Naive B cell (primary cell): ENCODE measurements at regions not wholly inside any gene's neighbourhood (a gene's known extent, or its start where the extent isn't known, plus 50 kb on each side); places are given as distances from the start of the nearest gene placed in this dataset.
"Not testable (repeated sequence)": the region's sequence is repeated elsewhere in the genome, so short reads cannot be mapped to it uniquely, and the experiment has no call there.

Source experiments
- ATAC-seq, 2 donors: fragments of 150-1000 bp; cut with Tn5 transposase; 2 replicates each; pipeline ENCODE4 v1.10.0; 2021; ENCODE audit warnings: low read depth in 2 of 2, mild to moderate bottlenecking in 2 of 2, moderate library complexity in 2 of 2
- DNase-seq: peaks from one replicate; pipeline ENCODE4 v3.0.0; 2022
- H3K27ac Mint-ChIP-seq, 6 donors: one replicate each; pipeline ENCODE4 v1.8.0; 2020 to 2022; ENCODE audit warnings: mild to moderate bottlenecking in 6 of 6, mixed read lengths in 6 of 6, moderate library complexity in 5 of 6, inconsistent platforms in 2 of 6
- H3K27me3 Mint-ChIP-seq, 3 donors: one replicate each; pipeline ENCODE4 v1.8.0; 2021 to 2022; ENCODE audit warnings: mixed read lengths in 3 of 3, mild to moderate bottlenecking in 1 of 3
- H3K36me3 Mint-ChIP-seq, 2 donors: one replicate each; pipeline ENCODE4 v1.8.0; 2020 to 2022; ENCODE audit warnings: mixed read lengths in 2 of 2, inconsistent platforms in 1 of 2, mild to moderate bottlenecking in 1 of 2
- H3K4me1 Mint-ChIP-seq, 3 donors: one replicate each; pipeline ENCODE4 v1.8.0; 2020 to 2022; ENCODE audit warnings: mixed read lengths in 3 of 3, inconsistent platforms in 1 of 3, mild to moderate bottlenecking in 1 of 3, moderate library complexity in 1 of 3
- H3K4me3 Mint-ChIP-seq, 8 donors: one replicate each; pipeline ENCODE4 v1.8.0; 2020 to 2022; ENCODE audit warnings: mild to moderate bottlenecking in 8 of 8, mixed read lengths in 8 of 8, moderate library complexity in 8 of 8, inconsistent platforms in 2 of 8
- H3K9me3 Mint-ChIP-seq, 7 donors: one replicate each; pipeline ENCODE4 v1.8.0; 2020 to 2022; ENCODE audit warnings: mixed read lengths in 7 of 7, mild to moderate bottlenecking in 5 of 7, inconsistent platforms in 2 of 7, moderate library complexity in 1 of 7

DNA sequence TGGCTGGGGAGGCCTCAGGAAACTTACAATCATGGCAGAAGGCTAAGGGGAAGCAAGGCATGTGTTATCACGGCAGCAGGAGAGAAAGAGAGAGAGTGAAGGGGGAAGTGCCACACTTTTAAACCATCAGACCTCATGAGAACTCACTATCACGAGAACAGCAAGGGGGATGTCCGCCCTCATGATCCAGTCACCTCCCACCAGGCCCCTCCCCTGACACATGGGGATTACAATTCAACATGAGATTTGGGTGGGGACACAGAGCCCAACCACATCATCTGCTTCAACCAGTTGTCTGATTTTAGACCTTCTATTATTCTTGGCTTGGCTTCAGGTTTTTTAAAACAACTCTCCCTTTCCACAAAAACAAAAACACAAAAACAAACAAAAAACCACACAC lies 93.7 kb upstream of the BASP1 start:
- not testable (repeated sequence) for H3K27ac Mint-ChIP-seq, ATAC-seq, H3K36me3 Mint-ChIP-seq, H3K4me3 Mint-ChIP-seq, DNase-seq
- Mint-ChIP-seq H3K9me3 (peaks cover 0 to 13% (median 4%) of the 10 kb centered on the region in 7 donors), H3K4me1 (peaks cover 2 to 15% (median 8%) of the 10 kb centered on the region in 3 donors), H3K27me3 (peaks cover 0 to 12% (median 7%) of the 10 kb centered on the region in 3 donors)

- peaks cover 0 to 21% (median 6%) of the 10 kb centered on the region in 7 donors for H3K9me3 Mint-ChIP-seq
- DNase-seq, result no peak
- no peak for ATAC-seq
- H3K4me3 Mint-ChIP-seq, result no peak overlapping the region
- H3K27me3 Mint-ChIP-seq, result peaks cover 16 to 27% (median 25%) of the 10 kb centered on the region in 3 donors
- H3K36me3 Mint-ChIP-seq, result no peaks in the 10 kb centered on the region
- H3K27ac Mint-ChIP-seq, result no peak overlapping the region
- peaks cover 0 to 6% (median 0%) of the 10 kb centered on the region in 3 donors for H3K4me1 Mint-ChIP-seq
Measured at GRCh38 chr5:17127743-17128231, 89.6 kb upstream of the BASP1 start.

GRCh38 chr5:17129093-17129849 lies 88.2 kb upstream of the BASP1 start:
- H3K27me3 Mint-ChIP-seq, result peaks cover 21 to 27% (median 25%) of the 10 kb centered on the region in 3 donors
- DNase-seq, result no peak
- H3K4me3 Mint-ChIP-seq, result no peak overlapping the region
- peaks cover 0 to 17% (median 4%) of the 10 kb centered on the region in 7 donors for H3K9me3 Mint-ChIP-seq
- no peak for ATAC-seq
- peaks cover 0 to 6% (median 0%) of the 10 kb centered on the region in 3 donors for H3K4me1 Mint-ChIP-seq
- no peak overlapping the region for H3K27ac Mint-ChIP-seq
- H3K36me3 Mint-ChIP-seq, result no peaks in the 10 kb centered on the region

- not testable (repeated sequence) for H3K36me3 Mint-ChIP-seq, ATAC-seq, H3K4me3 Mint-ChIP-seq, H3K4me1 Mint-ChIP-seq, DNase-seq
- Mint-ChIP-seq H3K9me3 (peaks cover 0 to 11% (median 0%) of the 10 kb centered on the region in 7 donors), H3K27ac (peak overlapping the region in 1 of 6 donors; percentile 80), H3K27me3 (peaks cover 21 to 27% (median 25%) of the 10 kb centered on the region in 3 donors)
Measured at GRCh38 chr5:17130302-17130701, 87.1 kb upstream of the BASP1 start.

- peaks cover 21 to 26% (median 21%) of the 10 kb centered on the region in 3 donors for H3K27me3 Mint-ChIP-seq
- no peaks in the 10 kb centered on the region for H3K36me3 Mint-ChIP-seq
- no peak for DNase-seq
- no peak overlapping the region for H3K4me3 Mint-ChIP-seq
- no peak overlapping the region for H3K27ac Mint-ChIP-seq
- peaks cover 0 to 4% (median 0%) of the 10 kb centered on the region in 3 donors for H3K4me1 Mint-ChIP-seq
- ATAC-seq, result no peak
- H3K9me3 Mint-ChIP-seq, result peaks cover 0 to 11% (median 0%) of the 10 kb centered on the region in 7 donors
Measured at GRCh38 chr5:17132444-17133083, 84.9 kb upstream of the BASP1 start.

DNA sequence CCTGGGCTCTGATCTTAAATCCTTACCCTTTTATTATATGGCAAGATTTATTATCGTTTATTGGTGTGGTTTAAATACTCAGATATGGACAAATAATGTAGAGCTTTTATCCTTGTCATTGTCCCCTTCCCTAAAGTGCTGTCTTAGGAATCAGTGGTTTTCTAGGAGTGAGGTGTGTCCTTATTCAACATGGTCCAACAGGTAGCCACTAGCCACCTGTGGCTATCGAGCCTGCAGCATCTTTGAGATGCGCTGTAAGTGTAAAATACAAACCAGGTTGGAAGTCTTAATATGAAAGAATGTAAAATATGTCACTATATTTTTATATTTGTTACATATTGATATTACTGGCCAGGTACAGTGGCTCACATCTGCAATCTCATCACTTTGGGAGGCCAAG lies 82.4 kb upstream of the BASP1 start:
- H3K27me3 Mint-ChIP-seq, result peaks cover 11 to 22% (median 17%) of the 10 kb centered on the region in 3 donors
- H3K4me1 Mint-ChIP-seq, result peaks cover 0 to 4% (median 0%) of the 10 kb centered on the region in 3 donors
- H3K36me3 Mint-ChIP-seq, result no peaks in the 10 kb centered on the region
- ATAC-seq, result no peak
- no peak overlapping the region for H3K27ac Mint-ChIP-seq
- H3K9me3 Mint-ChIP-seq, result peaks cover 0 to 11% (median 0%) of the 10 kb centered on the region in 7 donors
- DNase-seq, result no peak
- no peak overlapping the region for H3K4me3 Mint-ChIP-seq

DNA sequence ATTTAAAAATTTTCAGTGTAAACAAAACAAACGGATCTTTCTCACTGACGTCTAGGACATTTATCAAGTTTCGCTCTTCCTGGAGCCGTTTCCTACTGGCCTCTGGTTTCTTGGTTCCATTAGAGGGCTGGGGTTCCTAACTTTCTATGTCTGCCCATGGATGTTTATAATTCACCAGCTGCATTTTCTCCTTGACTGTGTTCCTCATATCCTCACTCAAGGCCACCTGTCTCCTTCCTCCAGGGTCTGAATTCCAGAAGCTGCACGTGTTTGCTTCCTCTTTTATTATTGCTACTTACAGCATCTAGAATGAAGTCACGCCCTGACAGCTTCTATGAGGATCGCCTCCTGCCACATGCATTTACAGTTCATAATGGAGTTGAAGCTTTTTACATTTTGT lies 74.1 kb upstream of the BASP1 start:
- Mint-ChIP-seq H3K27ac (peak overlapping the region in 1 of 6 donors; percentile 2), H3K27me3 (peaks cover 0 to 4% (median 0%) of the 10 kb centered on the region in 3 donors), H3K4me1 (no peaks in the 10 kb centered on the region), H3K36me3 (no peaks in the 10 kb centered on the region), H3K9me3 (peaks cover 0 to 5% (median 0%) of the 10 kb centered on the region in 7 donors), H3K4me3 (no peak overlapping the region)
- DNase-seq (no peak), ATAC-seq (no peak)

DNA sequence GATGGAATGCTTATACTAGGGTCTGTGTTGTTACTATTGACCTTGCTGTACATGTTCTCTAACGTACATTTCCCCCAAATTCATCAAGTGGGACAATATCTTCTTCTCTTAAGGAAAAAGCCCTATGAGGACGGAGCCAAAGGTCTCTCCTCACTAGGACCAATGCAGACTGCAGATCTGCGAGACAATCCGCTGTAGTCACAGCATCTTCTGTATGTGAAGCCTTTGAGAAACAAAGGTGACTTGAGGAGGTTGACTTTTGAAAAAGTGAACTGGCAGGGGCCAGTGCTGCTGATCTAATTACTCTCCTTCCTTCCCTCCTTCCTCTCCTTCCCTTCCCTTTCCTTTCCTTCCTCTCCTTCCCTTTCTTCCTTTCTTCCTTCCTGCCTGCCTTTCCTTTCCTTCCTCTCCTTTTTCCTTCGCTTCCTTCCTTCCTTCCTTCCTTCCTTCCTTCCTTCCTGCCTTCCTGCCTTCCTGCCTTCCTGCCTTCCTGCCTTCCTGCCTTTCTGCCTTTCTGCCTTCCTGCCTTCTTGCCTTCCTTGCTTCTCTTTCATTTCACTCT lies 71.1 kb upstream of the BASP1 start:
- Mint-ChIP-seq H3K4me1 (no peaks in the 10 kb centered on the region), H3K36me3 (no peaks in the 10 kb centered on the region), H3K27me3 (peaks cover 0 to 4% (median 0%) of the 10 kb centered on the region in 3 donors), H3K4me3 (no peak overlapping the region), H3K9me3 (peaks cover 0 to 5% (median 0%) of the 10 kb centered on the region in 7 donors), H3K27ac (no peak overlapping the region)
- no peak for DNase-seq
- ATAC-seq, result no peak

GRCh38 chr5:17147170-17147569 lies 70.3 kb upstream of the BASP1 start:
- Mint-ChIP-seq H3K9me3 (peaks cover 0 to 5% (median 0%) of the 10 kb centered on the region in 7 donors), H3K36me3 (no peaks in the 10 kb centered on the region), H3K27me3 (peaks cover 0 to under 1% (median 0%) of the 10 kb centered on the region in 3 donors), H3K27ac (peak overlapping the region in 1 of 6 donors; percentile 16), H3K4me3 (no peak overlapping the region), H3K4me1 (no peaks in the 10 kb centered on the region)
- DNase-seq (no peak), ATAC-seq (no peak)

- Mint-ChIP-seq H3K27me3 (no peaks in the 10 kb centered on the region), H3K27ac (no peak overlapping the region), H3K9me3 (peaks cover 0 to 5% (median 0%) of the 10 kb centered on the region in 7 donors), H3K4me1 (no peaks in the 10 kb centered on the region), H3K4me3 (no peak overlapping the region), H3K36me3 (no peaks in the 10 kb centered on the region)
- no peak for DNase-seq
- ATAC-seq, result no peak
Measured at GRCh38 chr5:17147617-17148016, 69.8 kb upstream of the BASP1 start.

DNA sequence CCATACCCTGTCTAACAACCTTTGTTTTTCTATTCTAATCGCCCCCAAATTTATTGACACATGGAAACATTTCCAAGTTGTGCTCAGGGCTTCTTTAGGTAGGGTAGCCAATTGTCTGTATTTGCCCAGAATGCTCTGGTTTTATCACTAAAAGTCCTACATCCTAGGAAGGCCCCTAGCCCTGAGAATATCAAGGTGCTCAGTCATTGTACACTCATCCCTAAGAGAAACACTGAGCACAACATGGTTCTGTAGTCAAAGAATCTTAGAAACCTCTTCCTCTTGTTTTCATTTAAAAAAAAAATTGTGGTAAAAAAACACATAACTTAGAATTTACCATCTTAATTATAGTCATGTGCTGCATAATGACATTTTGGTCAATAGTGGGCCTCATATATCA lies 69.0 kb upstream of the BASP1 start:
- Mint-ChIP-seq H3K4me1 (no peaks in the 10 kb centered on the region), H3K9me3 (peaks cover 0 to 5% (median 0%) of the 10 kb centered on the region in 7 donors), H3K27ac (no peak overlapping the region), H3K27me3 (no peaks in the 10 kb centered on the region), H3K36me3 (no peaks in the 10 kb centered on the region), H3K4me3 (peak overlapping the region in 1 of 8 donors; percentile 5)
- ATAC-seq, result no peak
- DNase-seq, result no peak

DNA sequence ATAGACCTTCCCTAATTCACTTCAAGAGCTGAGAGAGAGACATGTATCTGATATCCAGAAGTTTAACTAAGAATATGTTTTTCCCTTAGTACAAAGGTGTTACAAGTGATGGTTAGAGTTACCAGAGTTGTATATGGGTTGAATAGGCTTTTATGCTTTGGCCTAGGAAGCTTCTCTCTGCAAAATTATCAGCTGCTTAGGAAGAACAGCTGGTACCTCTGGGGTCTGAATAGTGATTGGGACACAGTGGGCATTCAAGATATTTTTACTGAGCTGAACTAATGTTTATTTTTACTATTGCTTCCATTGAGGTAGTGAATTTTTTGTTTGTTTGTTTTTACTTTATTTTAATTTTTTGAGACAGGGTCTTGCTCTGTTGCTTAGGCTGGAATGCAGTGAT lies 67.6 kb upstream of the BASP1 start:
- no peak for ATAC-seq
- Mint-ChIP-seq H3K36me3 (no peaks in the 10 kb centered on the region), H3K9me3 (peaks cover 0 to 5% (median 0%) of the 10 kb centered on the region in 7 donors), H3K4me1 (no peaks in the 10 kb centered on the region), H3K27ac (no peak overlapping the region), H3K4me3 (no peak overlapping the region), H3K27me3 (peaks cover 0 to 3% (median 0%) of the 10 kb centered on the region in 3 donors)
- no peak for DNase-seq

GRCh38 chr5:17150531-17150930 lies 66.9 kb upstream of the BASP1 start:
- ATAC-seq, result no peak
- H3K36me3 Mint-ChIP-seq, result no peaks in the 10 kb centered on the region
- peaks cover 0 to 6% (median 0%) of the 10 kb centered on the region in 3 donors for H3K27me3 Mint-ChIP-seq
- H3K9me3 Mint-ChIP-seq, result peaks cover 0 to 5% (median 0%) of the 10 kb centered on the region in 7 donors
- no peaks in the 10 kb centered on the region for H3K4me1 Mint-ChIP-seq
- no peak overlapping the region for H3K4me3 Mint-ChIP-seq
- H3K27ac Mint-ChIP-seq, result no peak overlapping the region
- DNase-seq, result no peak
